PFSK-1 (cell line): ENCODE measurements at regions not wholly inside any gene's neighbourhood (a gene's known extent, or its start where the extent isn't known, plus 50 kb on each side); places are given as distances from the start of the nearest gene placed in this dataset.

Source experiments
- FOXP2 ChIP-seq: optimal IDR thresholded peaks from 2 replicates; pipeline ENCODE3; 2011; ENCODE audit warnings: borderline replicate concordance, control low read depth, inconsistent platforms; ENCODE audit not compliant: insufficient read depth; ENCODE audit errors: extremely low read length, extremely low read depth
- POLR2AphosphoS5 ChIP-seq: IDR thresholded peaks from 2 replicates; pipeline ENCODE4 v1.6.1; 2012; ENCODE audit warnings: low read depth, mild to moderate bottlenecking, control low read depth, low read length, moderate library complexity
- TAF1 ChIP-seq: IDR thresholded peaks from 2 replicates; pipeline ENCODE4 v1.6.1; 2012; ENCODE audit warnings: low read length, control low read depth, borderline replicate concordance; ENCODE audit not compliant: insufficient read depth

DNA sequence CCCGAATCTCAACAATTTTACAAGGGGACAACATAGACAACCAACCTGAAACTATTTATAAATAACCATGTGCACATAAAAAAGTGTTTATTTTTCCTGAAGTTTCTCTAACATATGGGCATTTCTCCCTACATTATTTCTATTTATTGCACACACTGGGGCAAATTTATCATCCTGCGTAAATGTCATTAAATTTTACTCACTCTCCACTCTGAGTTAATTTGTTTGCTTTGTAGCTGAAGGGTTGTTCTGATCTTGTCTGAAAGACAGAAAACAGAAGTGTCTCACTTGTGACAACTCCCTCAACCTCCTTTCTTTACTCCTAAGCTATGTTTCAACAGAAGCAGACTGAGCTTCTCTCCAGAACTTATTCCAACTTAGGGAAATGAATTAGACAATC is 194.2 kb downstream of the HIPK3 start:
- no peak for TF ChIP-seq POLR2AphosphoS5
- no peak for TF ChIP-seq FOXP2
- no peak for TF ChIP-seq TAF1
